RPMI8226 (cell line): ENCODE measurements at regions not wholly inside any gene's neighbourhood (a gene's known extent, or its start where the extent isn't known, plus 50 kb on each side); places are given as distances from the start of the nearest gene placed in this dataset.

ENCODE experiments used
- DNase-seq: peaks from one replicate; pipeline ENCODE4 v3.0.0-alpha.2; 2015

DNA sequence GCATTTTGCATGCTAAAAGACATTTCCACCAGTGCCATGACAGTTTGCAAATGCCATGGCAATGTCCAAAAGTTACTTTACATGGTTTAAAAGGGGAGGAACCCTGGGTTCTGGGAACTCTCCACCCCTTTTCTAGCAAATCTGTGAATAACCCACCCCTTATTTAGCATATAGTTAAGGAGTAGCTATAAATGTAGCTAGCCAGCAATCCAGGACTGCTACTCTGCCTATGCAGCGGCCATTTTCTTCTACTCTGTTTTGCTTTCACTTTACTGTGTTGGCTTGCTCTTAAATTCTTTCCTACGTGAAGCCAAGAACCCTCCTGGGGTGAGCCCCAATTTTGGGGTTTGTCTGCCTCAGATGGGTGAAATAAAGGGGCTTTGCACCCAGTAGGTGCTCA, 141.0 kb downstream of the PTPN11 start:
- DNase-seq: peak; percentile 36

DNA sequence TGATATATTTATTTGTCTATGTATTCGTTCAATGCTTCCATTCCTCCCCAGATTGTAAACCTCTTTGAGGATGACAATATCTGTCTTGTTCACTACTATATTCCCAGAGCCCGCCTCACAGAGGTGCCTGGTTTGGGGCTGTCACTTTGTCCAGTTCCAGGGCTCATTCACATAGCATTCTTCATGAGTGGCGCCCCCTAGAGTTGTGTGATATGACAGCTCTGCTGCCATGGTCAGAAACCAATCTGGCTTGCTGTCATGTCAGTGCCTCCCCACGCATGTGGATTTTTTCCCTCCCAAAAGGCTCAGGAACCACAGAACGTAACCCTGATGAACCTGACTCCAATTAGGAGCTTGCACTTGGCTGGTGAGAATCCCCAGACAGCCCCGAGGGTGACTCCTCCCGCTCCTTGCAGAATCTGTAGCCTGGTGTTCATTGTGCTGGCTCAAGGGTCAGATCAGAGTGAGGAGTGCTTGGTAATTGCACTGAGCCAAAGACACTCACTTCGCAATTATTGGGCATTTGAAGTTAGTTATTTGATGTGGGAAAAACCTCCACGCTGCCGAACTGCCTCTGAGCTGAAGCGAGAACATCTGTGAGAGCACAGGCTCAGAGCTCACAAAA, 145.5 kb downstream of the PTPN11 start:
- DNase-seq: no peak

DNA sequence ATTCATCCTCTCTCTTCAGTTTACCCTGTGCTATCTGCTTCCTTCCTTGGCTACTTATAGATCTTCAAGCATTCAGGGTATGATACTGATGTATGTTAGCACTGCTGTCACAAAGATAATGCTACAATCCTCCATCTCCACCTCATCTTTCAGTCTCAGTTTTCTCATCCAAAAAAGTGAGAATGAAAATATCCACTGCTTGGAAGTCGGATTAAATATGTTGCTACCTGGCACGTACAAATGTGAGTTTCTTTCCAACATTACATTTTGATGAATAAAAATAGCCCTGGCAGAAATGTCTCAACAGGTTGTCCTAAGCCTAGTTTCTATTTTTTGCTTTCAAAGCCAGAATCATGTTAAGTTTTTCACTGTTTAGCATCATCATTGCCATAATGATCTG, 149.9 kb downstream of the PTPN11 start:
- no peak for DNase-seq

DNA sequence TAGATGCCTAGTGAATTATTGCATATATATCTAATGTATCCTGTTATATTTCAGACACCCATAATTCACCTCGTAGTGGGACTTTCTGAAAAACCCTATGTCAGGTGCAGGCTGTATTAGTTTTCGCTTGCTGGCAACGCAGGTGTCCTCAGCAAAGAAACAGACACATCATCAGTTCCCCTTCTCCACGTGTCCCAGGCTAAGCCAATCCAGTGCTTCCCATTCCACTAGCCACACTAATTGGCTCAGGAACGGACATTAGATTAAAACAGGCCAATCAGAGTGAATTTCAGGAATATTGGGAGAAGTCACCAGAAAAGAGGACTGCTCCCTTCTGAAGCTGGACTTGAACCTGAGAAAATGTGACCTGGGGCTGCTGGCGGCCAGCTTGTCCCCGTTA, 151.3 kb downstream of the PTPN11 start:
- DNase-seq: no peak

DNA sequence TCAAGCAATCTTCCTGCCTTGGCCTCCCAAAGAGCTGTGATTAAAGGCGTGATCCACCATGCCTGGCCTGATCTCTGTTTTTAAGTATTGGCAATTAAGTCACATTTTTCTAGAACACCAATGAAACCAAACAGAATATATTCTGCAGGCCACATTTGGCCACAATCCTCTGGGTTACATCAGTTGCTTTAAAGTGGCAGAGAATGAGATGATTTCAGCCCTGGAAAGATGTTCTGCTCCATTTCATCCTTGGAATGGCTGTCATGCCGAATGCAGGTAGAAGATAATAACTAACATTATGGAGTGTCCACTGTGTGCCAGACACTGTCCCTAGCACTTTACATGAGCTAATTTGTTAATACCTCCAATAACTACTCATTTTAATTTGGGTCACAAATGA, 154.4 kb downstream of the PTPN11 start:
- no peak for DNase-seq

DNA sequence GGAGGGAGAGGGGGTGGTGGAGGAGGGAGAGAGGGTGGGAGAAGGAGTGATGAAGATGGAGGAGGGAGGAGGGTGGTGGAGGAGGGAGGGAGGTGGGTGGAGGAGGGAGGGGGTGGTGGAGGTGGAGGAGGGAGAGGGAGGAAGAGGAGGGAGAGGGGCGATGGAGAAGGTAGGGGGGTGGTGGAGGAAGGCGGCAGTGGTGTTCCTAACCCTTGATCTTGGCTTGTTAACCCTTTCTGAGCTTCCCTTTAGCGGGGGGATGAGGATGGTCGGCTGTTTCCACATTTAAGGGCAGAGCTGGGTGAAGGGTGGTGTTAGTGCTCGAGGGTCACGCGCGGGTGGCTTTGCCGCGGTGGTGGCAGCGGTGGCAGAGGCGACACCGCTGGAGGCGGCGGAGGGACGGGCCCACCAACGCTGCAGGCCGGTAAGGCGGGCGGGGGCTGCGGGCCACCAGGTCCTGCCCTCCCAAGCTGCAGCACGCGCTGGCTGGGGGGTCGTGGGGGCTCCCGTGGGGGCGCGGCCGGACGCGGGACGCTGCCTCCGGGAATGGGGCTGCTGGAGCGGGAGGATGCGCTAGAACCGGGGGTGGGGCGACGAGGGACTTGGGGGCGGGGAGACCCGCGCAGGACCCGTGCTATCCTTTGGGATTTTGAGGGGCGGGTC, 156.3 kb downstream of the PTPN11 start:
- DNase-seq: no peak

DNA sequence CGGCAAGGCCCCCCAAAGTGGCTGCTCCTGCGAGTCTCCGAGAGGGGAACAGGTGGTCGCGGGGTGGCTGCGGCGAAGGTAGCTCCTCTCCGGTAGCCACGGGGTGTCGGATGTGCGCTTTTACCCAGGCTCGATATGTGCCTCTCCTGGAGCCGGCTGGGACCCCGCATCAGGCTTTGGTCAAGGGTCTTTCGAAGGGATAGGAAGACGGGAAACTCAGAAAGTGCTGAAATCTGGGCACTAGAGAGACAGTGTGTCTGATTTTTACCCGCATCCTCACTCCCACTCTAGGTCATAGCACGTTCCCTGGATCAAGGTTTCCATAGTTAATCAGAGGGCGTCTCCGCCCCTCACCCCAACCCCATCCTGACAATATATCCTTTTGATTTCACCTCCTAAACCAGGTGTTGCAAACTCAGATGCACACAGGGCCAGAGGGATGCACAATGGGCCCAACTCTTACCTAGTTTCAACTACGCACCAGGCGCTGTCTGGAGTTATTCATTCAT, 156.9 kb downstream of the PTPN11 start:
- DNase-seq: no peak

DNA sequence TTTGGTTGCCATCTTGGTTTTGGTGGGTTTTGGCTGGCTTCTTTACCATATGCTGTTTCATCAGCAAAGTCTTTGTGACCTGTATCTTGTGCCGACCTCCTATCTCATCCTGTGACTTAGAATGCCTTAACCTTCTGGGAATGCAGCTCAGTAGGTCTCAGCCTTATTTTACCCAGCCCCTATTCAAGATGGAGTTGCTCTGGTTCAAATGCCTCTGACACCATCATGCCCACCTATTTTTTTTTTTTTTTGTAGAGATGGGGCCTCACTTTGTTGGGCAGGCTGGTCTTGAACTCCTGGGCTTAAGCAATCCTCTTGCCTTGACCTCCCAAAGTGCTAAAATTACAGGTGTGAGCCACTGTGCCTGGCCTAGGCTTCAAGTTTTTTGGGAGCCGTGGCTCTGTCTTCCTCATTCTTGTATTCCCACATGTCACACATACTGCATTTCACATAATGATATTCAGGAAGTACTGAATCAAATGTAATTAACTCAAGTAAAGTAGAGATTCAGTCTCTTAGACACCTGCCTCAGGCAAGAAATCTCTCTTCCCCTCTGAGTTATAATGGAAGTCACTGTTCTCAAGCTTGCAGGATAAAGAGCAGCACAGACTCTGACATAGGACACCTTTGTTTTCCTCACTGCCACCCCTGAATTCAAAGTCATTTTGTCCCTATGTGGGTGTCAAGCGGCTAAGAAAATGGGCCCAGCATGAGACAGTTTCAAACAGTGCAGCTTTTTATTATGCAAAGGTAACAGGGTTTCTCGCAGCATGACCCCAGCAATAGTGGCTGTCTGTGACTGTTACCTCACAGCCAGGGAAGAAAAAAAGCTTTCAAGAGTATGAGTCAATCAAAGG, 159.0 kb downstream of the PTPN11 start:
- no peak for DNase-seq

DNA sequence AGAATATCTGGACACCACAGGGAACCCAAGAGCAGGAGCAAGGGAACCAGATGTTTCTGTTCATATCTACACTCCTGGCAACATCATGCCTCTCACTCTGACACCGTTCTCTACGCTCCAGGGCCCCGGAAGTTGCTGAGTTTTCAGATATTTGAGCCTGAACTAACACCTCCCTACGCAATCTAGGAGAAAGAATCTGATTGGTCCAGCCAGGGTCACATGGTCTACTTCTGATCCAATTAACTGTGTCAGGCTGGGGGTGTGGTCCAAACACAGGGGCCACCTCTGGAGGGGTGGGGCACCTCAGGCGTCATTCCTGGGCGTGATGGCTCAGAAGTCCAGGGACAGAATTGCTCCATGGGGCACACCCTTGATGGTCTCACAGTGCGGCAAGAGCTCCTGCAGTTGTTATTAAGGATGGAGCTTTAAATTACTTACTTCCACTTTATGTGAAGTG, 165.5 kb downstream of the PTPN11 start:
- DNase-seq: peak; percentile 58

DNA sequence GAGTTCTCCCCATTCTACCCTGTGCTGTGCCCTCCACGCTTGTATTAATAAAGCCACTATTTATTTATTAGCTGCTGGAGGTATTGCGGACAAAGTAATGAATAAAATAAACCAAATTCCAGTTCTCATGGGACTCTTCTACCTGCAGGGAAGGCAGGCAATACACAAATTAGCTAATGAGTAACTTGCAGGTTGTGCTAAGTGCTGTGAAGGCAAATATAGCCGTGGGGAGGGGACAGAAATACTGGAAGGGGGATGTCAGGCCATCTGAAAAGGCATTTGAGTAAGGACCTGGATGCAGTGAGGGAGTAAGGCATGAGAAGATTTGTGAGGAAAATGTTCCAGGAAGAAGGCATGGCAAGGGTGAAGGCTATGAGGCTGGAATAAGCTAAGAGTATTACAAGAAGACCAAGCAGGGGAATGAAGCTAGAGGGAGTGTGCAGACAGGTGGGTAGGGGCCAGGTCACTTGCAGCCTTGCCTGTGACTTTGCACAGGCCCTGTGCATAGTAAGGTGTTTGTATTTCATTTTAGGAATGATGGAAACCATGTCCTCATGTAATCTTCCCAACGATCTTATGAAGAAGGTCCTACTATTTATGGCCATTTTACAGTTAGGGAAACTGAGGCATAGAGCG, 167.5 kb downstream of the PTPN11 start:
- no peak for DNase-seq

DNA sequence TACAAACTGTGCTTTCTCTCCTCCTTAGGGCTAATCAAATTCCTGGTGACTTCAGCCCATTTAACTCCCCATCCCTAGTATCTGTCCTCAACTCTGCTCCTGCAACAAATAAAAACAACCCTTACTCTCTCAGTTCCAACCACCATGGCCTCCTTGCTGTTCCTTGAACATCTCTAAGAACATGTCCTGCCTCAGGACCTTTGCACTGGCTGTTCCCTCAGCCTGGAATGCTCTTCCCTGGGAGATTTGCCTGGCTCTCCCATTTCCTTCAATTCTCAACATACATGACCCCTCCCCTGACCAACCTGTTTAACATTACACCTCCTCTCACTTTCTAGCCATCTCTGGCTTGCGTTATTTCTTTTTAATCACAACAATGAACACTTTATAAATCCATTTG, 170.5 kb downstream of the PTPN11 start:
- no peak for DNase-seq

DNA sequence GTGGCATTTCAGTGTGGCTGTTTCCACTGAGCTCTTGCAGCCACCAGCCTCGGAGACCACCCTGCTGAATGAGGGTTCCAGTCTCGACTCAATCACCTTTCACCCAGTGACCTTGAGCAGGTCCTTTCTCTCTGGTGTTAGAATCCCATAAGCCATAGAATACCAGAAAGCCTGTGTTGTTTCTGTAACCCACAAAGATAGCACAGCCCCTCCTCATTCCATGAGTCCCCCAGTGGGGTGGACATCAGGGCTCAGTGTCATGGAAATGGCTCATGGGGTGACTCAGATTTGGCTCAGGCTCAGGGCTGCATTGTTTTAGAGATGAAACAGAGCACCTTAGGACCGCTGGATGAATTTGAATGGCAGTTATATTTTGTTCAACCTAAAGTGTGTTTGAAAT, 171.5 kb downstream of the PTPN11 start:
- no peak for DNase-seq

DNA sequence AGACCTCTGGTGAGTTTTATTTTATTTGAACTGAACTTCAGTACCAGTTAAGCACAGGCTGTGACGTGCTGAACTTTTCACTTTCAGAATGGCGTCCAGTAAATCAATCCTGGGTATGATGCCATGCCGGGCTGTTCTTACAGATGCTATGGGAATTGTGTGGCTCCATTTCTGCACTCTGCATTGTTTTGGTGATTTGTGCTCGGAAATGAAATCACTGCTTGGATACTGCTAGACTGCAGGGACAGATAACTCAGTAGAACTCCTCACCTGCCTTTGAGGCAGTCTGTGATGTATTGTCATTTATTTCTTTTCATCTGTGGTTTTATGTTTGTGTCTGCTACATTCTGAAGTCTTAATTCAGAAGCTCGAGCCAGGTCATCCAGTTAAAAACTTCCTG, 172.7 kb downstream of the PTPN11 start:
- no peak for DNase-seq

DNA sequence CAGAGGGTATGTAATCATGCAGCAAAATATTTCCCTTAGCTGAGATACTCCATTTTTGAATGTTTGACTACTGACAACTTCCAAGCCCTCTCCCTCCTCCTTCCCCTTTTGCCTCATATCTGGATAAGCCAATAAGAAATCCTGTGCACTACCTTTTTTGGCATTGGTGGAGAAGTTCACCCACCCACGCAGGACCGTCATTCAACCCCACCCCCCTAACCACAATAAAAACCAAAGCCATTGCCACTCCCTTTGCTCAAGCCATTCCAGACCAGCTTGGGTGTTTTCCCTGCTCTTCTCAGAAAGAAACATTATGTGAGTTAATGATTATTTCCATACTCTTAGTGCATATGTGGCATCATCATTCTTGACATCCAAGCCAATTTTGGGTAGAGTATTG, 176.7 kb downstream of the PTPN11 start:
- DNase-seq: no peak

DNA sequence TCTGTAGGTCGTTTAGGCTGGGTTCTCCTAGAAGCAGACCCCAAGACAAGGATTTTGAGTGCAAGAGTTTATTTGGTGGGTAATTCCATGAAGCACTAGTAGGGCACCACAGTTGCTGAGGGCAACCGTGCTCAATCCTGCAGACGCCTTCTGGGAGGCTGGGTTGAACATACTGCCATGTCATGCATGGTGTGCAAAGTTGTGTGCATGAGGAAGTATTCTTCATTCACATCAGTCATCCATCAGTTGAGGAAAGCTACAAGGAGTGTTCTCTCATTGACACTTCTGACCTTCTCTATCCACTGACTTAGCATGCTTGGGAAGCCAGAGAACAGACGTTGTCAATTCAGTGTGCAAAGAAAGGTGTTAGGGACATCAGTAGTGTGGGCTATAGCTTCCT, 179.2 kb downstream of the PTPN11 start:
- DNase-seq: no peak

DNA sequence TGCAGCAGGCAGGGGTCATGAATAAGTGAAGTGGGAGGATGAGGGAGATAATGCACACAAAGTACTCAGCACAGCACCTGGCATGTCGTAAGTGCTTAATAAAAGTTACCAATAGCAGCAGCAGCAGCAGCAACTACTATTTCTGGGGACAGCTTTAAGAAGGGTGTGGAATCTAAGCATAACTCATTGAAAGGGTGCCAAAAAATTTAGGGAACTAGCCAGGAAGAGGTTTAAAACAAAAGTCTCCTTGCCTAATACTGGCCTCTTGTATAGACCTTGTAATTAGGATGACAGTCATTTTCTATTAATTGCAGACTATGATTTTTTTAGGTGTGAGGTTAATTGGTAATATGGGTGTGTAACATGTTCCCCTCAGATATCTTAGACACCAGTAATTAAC, 179.9 kb downstream of the PTPN11 start:
- DNase-seq: no peak

DNA sequence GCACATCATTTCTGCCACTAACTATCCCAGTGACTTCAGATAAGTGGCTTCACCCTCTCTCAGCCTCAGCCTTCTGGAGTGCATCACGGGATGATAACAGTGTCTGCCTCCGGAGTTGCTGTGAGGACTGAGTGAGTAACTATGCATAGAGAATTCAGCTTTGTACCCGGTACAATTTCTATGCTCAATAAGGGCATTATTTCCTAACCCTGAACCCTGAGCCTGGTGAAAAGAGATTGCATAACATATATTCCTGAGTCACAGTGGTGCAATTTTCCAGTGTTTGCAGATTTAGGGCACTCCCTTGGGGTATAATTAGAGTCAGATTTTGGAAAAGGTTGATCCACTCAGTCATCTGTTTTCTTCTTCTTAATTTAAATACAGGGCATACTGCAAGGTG, 181.1 kb downstream of the PTPN11 start:
- no peak for DNase-seq

DNA sequence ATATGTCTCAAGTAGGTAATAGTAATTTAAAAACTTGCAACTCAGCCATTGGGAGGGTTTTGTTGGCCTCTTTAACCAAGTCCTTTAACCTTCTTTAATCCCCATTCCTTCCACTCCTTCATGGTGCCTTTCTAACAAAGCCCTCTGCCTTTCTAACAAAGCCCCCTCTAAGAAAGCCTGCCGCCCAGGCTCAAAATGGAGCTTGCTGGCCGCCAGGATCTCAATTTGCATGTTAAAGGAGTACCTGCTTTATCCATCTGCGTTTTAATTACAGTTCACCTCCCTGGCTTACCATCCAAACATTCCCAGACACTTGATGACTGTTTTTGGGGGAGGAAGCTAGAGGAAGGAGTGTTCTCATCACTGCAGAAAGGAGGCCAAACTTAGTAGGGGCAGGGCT, 183.4 kb downstream of the PTPN11 start:
- no peak for DNase-seq

DNA sequence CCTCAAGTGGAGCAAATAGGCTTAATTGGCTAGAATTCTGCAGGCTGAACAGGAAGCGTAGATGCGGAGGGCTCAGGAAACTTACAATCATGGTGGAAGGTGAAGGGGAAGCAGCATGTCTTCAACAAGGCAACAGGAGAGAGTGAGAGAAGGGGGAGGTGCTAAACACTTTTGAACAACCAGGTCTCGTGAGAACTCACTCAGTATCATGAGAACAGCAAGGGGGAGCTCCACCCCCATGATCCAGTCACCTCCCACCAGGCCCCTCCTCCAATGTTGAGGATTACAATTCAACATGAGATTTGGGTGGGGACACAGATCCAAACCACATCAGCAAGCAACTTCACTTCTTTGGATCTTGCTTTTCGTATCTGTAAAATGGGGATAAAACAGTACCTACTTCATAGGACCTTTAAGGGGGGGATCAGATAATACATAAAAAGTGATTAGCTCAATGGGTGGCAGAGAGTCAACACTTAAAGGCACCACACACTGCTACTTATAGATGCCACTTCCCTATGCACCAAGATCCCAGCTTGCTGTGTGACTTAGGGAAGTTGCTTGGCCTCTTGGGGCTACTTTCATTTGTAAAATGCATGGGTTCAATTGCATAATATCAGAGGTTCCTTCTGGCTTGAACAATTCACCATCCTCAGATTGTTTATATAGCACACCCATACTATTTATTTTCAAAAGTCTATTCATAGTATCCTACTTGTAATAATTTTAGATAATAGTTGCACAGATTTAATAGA, 184.8 kb upstream of the RPH3A start:
- no peak for DNase-seq

DNA sequence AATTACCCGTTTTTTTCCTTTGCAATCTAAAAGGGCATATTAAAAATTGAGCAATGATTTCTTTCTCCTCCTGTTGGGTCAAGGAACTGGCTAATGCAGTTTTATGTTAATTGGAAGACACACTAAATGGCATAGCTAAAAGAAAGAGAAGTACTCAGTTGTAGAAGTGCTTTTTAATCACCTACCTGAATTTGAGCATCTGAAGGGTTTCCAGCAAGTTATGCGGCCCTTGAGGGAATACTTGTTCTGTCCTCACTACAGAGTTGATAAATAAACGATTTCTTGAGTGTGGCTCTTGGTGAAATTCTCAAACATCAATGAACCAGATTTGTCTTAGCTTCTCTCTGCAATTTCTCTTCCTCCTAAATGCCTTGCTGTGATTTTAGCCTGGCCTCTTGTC, 184.1 kb upstream of the RPH3A start:
- DNase-seq: no peak

DNA sequence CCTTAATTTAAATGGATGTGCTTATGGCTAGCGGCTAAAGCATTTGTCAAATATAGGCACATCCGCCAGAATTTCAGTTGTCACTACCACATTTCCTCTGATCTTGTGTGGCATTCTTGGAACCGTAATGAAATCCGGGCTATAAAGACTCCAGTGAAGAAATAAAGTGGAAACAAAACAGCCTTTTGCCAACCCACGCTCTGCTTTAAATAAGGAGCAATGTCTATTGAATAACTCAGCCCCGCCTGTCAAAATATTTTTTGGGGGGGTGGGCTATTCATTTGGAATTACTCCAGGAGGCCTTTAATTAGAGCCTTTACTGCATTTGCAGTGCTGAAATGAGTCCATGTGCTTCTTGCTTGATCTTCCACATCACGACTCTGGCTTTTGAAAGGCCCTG, 179.6 kb upstream of the RPH3A start:
- no peak for DNase-seq

DNA sequence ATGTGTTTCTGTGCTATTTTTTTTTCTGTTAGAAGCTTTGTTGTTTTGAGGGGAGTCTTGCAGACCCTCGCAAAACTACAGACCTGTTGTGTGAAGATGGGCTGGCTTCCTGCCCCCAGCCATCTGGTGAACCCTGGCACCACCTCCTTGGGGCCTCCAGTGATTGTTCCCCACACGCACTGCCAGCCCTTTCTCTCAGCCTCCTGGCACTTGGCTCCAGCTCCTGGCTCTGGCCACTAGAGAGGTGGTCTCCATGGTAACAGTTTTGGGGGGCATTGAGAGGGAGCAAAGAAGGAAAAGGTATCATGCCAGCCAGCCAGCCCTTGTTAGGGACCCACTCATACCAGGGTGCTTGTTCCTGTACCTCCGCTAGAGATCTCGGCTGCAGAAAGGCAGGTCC, 176.4 kb upstream of the RPH3A start:
- DNase-seq: no peak
